Astrocyte (in vitro differentiated cells and primary cell): ENCODE measurements at regions not wholly inside any gene's neighbourhood (a gene's known extent, or its start where the extent isn't known, plus 50 kb on each side); places are given as distances from the start of the nearest gene placed in this dataset.

ENCODE experiments used
- DNase-seq: peaks from one replicate; pipeline ENCODE4 v3.0.0-alpha.2; 2010; ENCODE audit warnings: low read depth
- FAIRE-seq: peaks from 2 replicates; lab custom pipeline; 2011; peaks lifted over from hg19 to GRCh38; lab: Jason Lieb, UNC
- H2AFZ ChIP-seq: 2 replicates; pipeline ENCODE4 v1.6.0; 2012; ENCODE audit warnings: low read depth, low read length, inconsistent platforms
- H3K27ac ChIP-seq: 2 replicates; pipeline ENCODE4 v1.5.1; 2011; ENCODE audit warnings: low read depth, low read length, inconsistent platforms
- H3K27me3 ChIP-seq: 2 replicates; pipeline ENCODE4 v1.6.0; 2011; ENCODE audit warnings: low read length, inconsistent platforms; ENCODE audit not compliant: insufficient read depth
- H3K36me3 ChIP-seq: 2 replicates; pipeline ENCODE4 v1.5.1; 2011; ENCODE audit warnings: low read length, inconsistent platforms; ENCODE audit not compliant: insufficient read depth
- H3K4me1 ChIP-seq: 2 replicates; pipeline ENCODE4 v1.5.1; 2011; ENCODE audit warnings: low read length, inconsistent platforms; ENCODE audit not compliant: insufficient read depth
- H3K4me2 ChIP-seq: 2 replicates; pipeline ENCODE4 v1.6.0; 2012; ENCODE audit warnings: low read length, inconsistent platforms
- H3K4me3 ChIP-seq: 2 replicates; pipeline ENCODE4 v1.5.1; 2011; ENCODE audit warnings: low read depth, mild to moderate bottlenecking, low read length, inconsistent platforms; ENCODE audit not compliant: insufficient read depth
- H3K79me2 ChIP-seq: 2 replicates; pipeline ENCODE4 v1.6.0; 2012; ENCODE audit warnings: mild to moderate bottlenecking, low read length, inconsistent platforms; ENCODE audit not compliant: insufficient read depth
- H3K9ac ChIP-seq: 2 replicates; pipeline ENCODE4 v1.6.0; 2012; ENCODE audit warnings: mild to moderate bottlenecking, low read length, inconsistent platforms
- H3K9me3 ChIP-seq: 2 replicates; pipeline ENCODE4 v1.5.1; 2012; ENCODE audit warnings: low read depth, mild to moderate bottlenecking, low read length, inconsistent platforms; ENCODE audit not compliant: insufficient read depth
- H4K20me1 ChIP-seq: 2 replicates; pipeline ENCODE4 v1.6.0; 2012; ENCODE audit warnings: low read length, inconsistent platforms; ENCODE audit not compliant: insufficient read depth
- H3K27ac Mint-ChIP-seq: one replicate; pipeline ENCODE4 v1.8.0; 2021; ENCODE audit warnings: mild to moderate bottlenecking, mixed read lengths; ENCODE audit not compliant: unreplicated experiment
- H3K27me3 Mint-ChIP-seq: one replicate; pipeline ENCODE4 v1.8.0; 2021; ENCODE audit warnings: low read depth, mixed read lengths; ENCODE audit not compliant: unreplicated experiment
- H3K36me3 Mint-ChIP-seq: one replicate; pipeline ENCODE4 v1.8.0; 2021; ENCODE audit warnings: low read depth, mixed read lengths; ENCODE audit not compliant: unreplicated experiment
- H3K4me1 Mint-ChIP-seq: one replicate; pipeline ENCODE4 v1.8.0; 2021; ENCODE audit warnings: low read depth, mixed read lengths; ENCODE audit not compliant: unreplicated experiment
- H3K4me3 Mint-ChIP-seq: one replicate; pipeline ENCODE4 v1.8.0; 2021; ENCODE audit warnings: mild to moderate bottlenecking, moderate library complexity, mixed read lengths; ENCODE audit not compliant: unreplicated experiment
- H3K9me3 Mint-ChIP-seq: one replicate; pipeline ENCODE4 v1.8.0; 2021; ENCODE audit warnings: mild to moderate bottlenecking, mixed read lengths; ENCODE audit not compliant: unreplicated experiment
- CTCF ChIP-seq: IDR thresholded peaks from 2 replicates; pipeline ENCODE4 v1.5.1; 2011; ENCODE audit warnings: low read depth, mild to moderate bottlenecking, inconsistent platforms, low read length, moderate library complexity; ENCODE audit not compliant: insufficient read depth
- EZH2 ChIP-seq: IDR thresholded peaks from 2 replicates; pipeline ENCODE4 v1.6.1; 2012; ENCODE audit warnings: mild to moderate bottlenecking, low read length, inconsistent platforms; ENCODE audit not compliant: insufficient read depth

- Histone ChIP-seq H3K79me2 (no peaks in the 10 kb centered on the region), H3K9ac (no peak overlapping the region), H3K9me3 (no peaks in the 10 kb centered on the region), H3K4me3 (no peak overlapping the region), H3K27ac (no peak overlapping the region), H3K27me3 (no peaks in the 10 kb centered on the region), H3K4me1 (no peaks in the 10 kb centered on the region), H3K36me3 (no peaks in the 10 kb centered on the region), H4K20me1 (no peaks in the 10 kb centered on the region), H2AFZ (no peak overlapping the region), H3K4me2 (no peak overlapping the region)
- FAIRE-seq (no peak), DNase-seq (no peak)
- H3K36me3 Mint-ChIP-seq: peaks cover 8% of the 10 kb centered on the region
- H3K4me1 Mint-ChIP-seq: no peaks in the 10 kb centered on the region
- no peak overlapping the region for H3K4me3 Mint-ChIP-seq
- H3K9me3 Mint-ChIP-seq: peaks cover 2% of the 10 kb centered on the region
- TF ChIP-seq EZH2: no peak
- H3K27ac Mint-ChIP-seq: no peak overlapping the region
- H3K27me3 Mint-ChIP-seq: no peaks in the 10 kb centered on the region
Observed at GRCh38 chr1:244998717-244999346, 134.5 kb upstream of the HNRNPU start.

- H3K4me1 Mint-ChIP-seq: no peaks in the 10 kb centered on the region
- Histone ChIP-seq H3K27me3 (no peaks in the 10 kb centered on the region), H4K20me1 (no peaks in the 10 kb centered on the region), H3K27ac (no peak overlapping the region), H3K9ac (no peak overlapping the region), H3K4me3 (no peak overlapping the region), H3K4me2 (no peak overlapping the region), H3K36me3 (no peaks in the 10 kb centered on the region), H2AFZ (no peak overlapping the region), H3K9me3 (no peaks in the 10 kb centered on the region), H3K79me2 (no peaks in the 10 kb centered on the region), H3K4me1 (no peaks in the 10 kb centered on the region)
- TF ChIP-seq CTCF (no peak), EZH2 (no peak)
- H3K27me3 Mint-ChIP-seq: no peaks in the 10 kb centered on the region
- DNase-seq (no peak), FAIRE-seq (no peak)
- peaks cover 6% of the 10 kb centered on the region for H3K9me3 Mint-ChIP-seq
- H3K36me3 Mint-ChIP-seq: peaks cover 10% of the 10 kb centered on the region
- H3K4me3 Mint-ChIP-seq: no peak overlapping the region
- H3K27ac Mint-ChIP-seq: no peak overlapping the region
Observed at GRCh38 chr1:244995602-244996400, 131.5 kb upstream of the HNRNPU start.

DNA sequence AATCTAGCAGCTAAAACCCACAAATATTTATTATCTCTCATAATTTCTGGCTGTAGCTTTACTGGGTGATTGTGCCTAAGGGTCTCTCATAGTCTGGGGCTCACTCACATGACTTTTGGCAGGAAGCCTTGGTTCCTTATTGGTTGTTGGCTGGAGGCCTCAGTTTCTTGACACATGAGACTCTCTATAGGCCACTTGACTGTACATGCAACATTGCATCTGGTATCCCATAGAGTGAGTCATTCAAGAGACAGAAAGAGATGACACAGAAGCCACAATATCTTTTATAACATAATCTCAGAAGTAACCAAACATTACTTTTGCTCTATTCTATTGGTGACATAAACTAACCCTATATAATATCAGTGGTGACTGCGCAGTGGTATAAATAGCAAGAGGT is 128.5 kb upstream of the HNRNPU start:
- Histone ChIP-seq H3K79me2 (no peaks in the 10 kb centered on the region), H3K27ac (no peak overlapping the region), H3K9ac (no peak overlapping the region), H3K9me3 (no peaks in the 10 kb centered on the region), H3K27me3 (no peaks in the 10 kb centered on the region), H3K4me2 (no peak overlapping the region), H3K4me1 (peaks cover 11% of the 10 kb centered on the region), H2AFZ (no peak overlapping the region), H3K4me3 (no peak overlapping the region), H4K20me1 (no peaks in the 10 kb centered on the region), H3K36me3 (no peaks in the 10 kb centered on the region)
- Mint-ChIP-seq H3K4me3 (no peak overlapping the region), H3K27ac (no peak overlapping the region), H3K4me1 (peaks cover 9% of the 10 kb centered on the region), H3K36me3 (peaks cover 16% of the 10 kb centered on the region), H3K27me3 (no peaks in the 10 kb centered on the region), H3K9me3 (peaks cover 7% of the 10 kb centered on the region)
- TF ChIP-seq EZH2 (no peak), CTCF (no peak)
- DNase-seq (peak; percentile 8), FAIRE-seq (no peak)
